ENCODE measurements at regions not wholly inside any gene's neighbourhood (a gene's known extent, or its start where the extent isn't known, plus 50 kb on each side); places are given as distances from the start of the nearest gene placed in this dataset.

DNA sequence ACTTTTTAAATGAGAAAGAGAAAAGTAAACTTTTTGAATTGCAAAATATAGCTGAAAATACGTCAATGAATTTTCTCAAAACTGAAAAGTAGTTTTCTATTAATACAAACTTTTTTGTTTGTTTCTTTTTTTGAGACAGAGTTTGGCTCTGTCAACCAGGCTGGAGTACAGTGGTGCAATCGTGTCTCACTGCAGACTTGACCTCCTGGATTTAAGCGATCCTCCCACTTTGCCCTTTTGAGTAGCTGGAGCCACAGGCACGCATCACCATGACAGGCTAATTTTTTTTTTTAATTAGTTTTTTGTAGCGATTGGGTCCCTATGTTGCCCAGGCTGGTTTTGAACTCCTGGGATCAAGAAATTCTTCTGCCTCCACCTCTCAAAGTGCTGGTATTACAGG, 610.4 kb downstream of the ELAVL2 start:
- Histone ChIP-seq H3F3A (ENCODE audit: control insufficient read depth, insufficient read depth) (no peaks in the 10 kb centered on the region), H3K36me3 (ENCODE audit: control insufficient read depth, low read length) (no peaks in the 10 kb centered on the region), H3K79me2 (ENCODE audit: control insufficient read depth, low read length) (no peaks in the 10 kb centered on the region), H3K27me3 (ENCODE audit: control insufficient read depth, low read length) (no peaks in the 10 kb centered on the region), H3K4me3 (ENCODE audit: low read length) (no peak overlapping the region), H4K20me1 (ENCODE audit: control insufficient read depth, insufficient read depth, low read depth, low read length) (no peaks in the 10 kb centered on the region), H3K9me3 (ENCODE audit: control insufficient read depth, insufficient read depth, low read length) (no peaks in the 10 kb centered on the region), H3K27ac (ENCODE audit: low read depth, low read length) (no peak overlapping the region), H3K4me2 (ENCODE audit: low read length) (no peak overlapping the region), H3K9me2 (replicated peaks; ENCODE audit: control insufficient read depth, low read length) (no peaks in the 10 kb centered on the region), H3K4me1 (ENCODE audit: control insufficient read depth, low read length) (no peaks in the 10 kb centered on the region)
- TF ChIP-seq EZH2phosphoT487 (IDR thresholded peaks at IDR 0.05; ENCODE audit: borderline replicate concordance, low read length), result no peak
- TF ChIP-seq, protein P1, sequence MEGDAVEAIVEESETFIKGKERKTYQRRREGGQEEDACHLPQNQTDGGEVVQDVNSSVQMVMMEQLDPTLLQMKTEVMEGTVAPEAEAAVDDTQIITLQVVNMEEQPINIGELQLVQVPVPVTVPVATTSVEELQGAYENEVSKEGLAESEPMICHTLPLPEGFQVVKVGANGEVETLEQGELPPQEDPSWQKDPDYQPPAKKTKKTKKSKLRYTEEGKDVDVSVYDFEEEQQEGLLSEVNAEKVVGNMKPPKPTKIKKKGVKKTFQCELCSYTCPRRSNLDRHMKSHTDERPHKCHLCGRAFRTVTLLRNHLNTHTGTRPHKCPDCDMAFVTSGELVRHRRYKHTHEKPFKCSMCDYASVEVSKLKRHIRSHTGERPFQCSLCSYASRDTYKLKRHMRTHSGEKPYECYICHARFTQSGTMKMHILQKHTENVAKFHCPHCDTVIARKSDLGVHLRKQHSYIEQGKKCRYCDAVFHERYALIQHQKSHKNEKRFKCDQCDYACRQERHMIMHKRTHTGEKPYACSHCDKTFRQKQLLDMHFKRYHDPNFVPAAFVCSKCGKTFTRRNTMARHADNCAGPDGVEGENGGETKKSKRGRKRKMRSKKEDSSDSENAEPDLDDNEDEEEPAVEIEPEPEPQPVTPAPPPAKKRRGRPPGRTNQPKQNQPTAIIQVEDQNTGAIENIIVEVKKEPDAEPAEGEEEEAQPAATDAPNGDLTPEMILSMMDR (IDR thresholded peaks at IDR 0.05; ENCODE audit: low read depth, low read length, poor library complexity, severe bottlenecking), result no peak

DNA sequence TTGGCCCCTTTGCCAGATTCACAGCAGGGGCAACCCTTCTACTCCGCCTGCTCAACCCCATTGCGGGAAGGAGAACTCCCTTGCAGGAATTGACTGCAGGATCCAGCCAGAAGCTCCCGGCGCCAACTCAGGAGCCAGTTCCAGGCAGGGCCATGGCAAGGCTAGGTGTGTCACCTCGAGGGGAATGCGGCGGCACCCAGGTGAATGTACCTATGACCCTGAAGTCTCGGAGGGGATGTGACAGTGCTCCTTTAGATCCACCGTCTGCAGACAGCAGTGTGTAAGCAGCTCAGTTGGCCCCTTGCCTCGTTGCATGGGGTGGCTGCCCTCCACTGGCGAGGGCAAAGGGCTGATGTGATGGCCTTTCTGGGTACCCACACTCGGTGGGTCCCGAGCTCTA, 606.6 kb downstream of the ELAVL2 start:
- no peaks in the 10 kb centered on the region for H3K36me3 ChIP-seq (ENCODE audit: control insufficient read depth, low read length)
- H3K27me3 ChIP-seq (ENCODE audit: control insufficient read depth, low read length), result no peaks in the 10 kb centered on the region
- H3K4me3 ChIP-seq (ENCODE audit: low read length), result no peak overlapping the region
- no peaks in the 10 kb centered on the region for H3K79me2 ChIP-seq (ENCODE audit: control insufficient read depth, low read length)
- no peak for TF ChIP-seq EZH2phosphoT487 (IDR thresholded peaks at IDR 0.05; ENCODE audit: borderline replicate concordance, low read length)
- TF ChIP-seq, protein P1 (IDR thresholded peaks at IDR 0.05; ENCODE audit: low read depth, low read length, poor library complexity, severe bottlenecking), result no peak
- no peaks in the 10 kb centered on the region for H4K20me1 ChIP-seq (ENCODE audit: control insufficient read depth, insufficient read depth, low read depth, low read length)
- no peaks in the 10 kb centered on the region for H3K9me2 ChIP-seq (replicated peaks; ENCODE audit: control insufficient read depth, low read length)
- no peaks in the 10 kb centered on the region for H3F3A ChIP-seq (ENCODE audit: control insufficient read depth, insufficient read depth)
- H3K4me2 ChIP-seq (ENCODE audit: low read length), result no peak overlapping the region
- no peak overlapping the region for H3K27ac ChIP-seq (ENCODE audit: low read depth, low read length)
- no peaks in the 10 kb centered on the region for H3K4me1 ChIP-seq (ENCODE audit: control insufficient read depth, low read length)
- H3K9me3 ChIP-seq (ENCODE audit: control insufficient read depth, insufficient read depth, low read length), result no peaks in the 10 kb centered on the region

GRCh38 chr9:23220171-23220570, 605.9 kb downstream of the ELAVL2 start:
- Histone ChIP-seq H3K27ac (ENCODE audit: low read depth, low read length) (no peak overlapping the region), H3K79me2 (ENCODE audit: control insufficient read depth, low read length) (no peaks in the 10 kb centered on the region), H3K9me3 (ENCODE audit: control insufficient read depth, insufficient read depth, low read length) (no peaks in the 10 kb centered on the region), H3K9me2 (replicated peaks; ENCODE audit: control insufficient read depth, low read length) (no peaks in the 10 kb centered on the region), H3K36me3 (ENCODE audit: control insufficient read depth, low read length) (no peaks in the 10 kb centered on the region), H4K20me1 (ENCODE audit: control insufficient read depth, insufficient read depth, low read depth, low read length) (no peaks in the 10 kb centered on the region), H3K4me1 (ENCODE audit: control insufficient read depth, low read length) (no peaks in the 10 kb centered on the region), H3K4me2 (ENCODE audit: low read length) (no peak overlapping the region), H3K4me3 (ENCODE audit: low read length) (no peak overlapping the region), H3K27me3 (ENCODE audit: control insufficient read depth, low read length) (no peaks in the 10 kb centered on the region), H3F3A (ENCODE audit: control insufficient read depth, insufficient read depth) (no peaks in the 10 kb centered on the region)
- TF ChIP-seq, protein P1 (IDR thresholded peaks at IDR 0.05; ENCODE audit: low read depth, low read length, poor library complexity, severe bottlenecking), result no peak
- TF ChIP-seq EZH2phosphoT487 (IDR thresholded peaks at IDR 0.05; ENCODE audit: borderline replicate concordance, low read length), result no peak

DNA sequence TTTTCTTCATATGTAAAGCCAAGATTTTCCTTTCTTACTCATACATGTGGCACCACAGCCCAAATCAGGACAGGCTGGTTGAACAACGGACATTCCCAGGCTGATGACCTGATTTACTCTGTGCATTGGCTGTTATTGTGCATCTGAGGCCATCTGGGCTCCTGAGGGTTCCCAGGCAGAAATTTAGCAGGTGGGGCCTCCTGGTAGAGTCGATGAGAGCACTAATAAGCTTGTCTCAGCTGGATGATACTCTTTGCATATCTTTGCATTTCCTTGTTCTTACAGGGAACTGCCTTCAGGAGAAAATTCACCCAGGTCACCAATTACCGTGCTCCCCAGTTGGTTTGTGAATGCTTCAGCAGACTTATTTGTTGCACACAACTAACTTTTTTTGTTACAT, 605.1 kb downstream of the ELAVL2 start:
- H3K27me3 ChIP-seq (ENCODE audit: control insufficient read depth, low read length), result no peaks in the 10 kb centered on the region
- H4K20me1 ChIP-seq (ENCODE audit: control insufficient read depth, insufficient read depth, low read depth, low read length), result no peaks in the 10 kb centered on the region
- no peaks in the 10 kb centered on the region for H3K79me2 ChIP-seq (ENCODE audit: control insufficient read depth, low read length)
- no peaks in the 10 kb centered on the region for H3F3A ChIP-seq (ENCODE audit: control insufficient read depth, insufficient read depth)
- TF ChIP-seq, protein P1 (IDR thresholded peaks at IDR 0.05; ENCODE audit: low read depth, low read length, poor library complexity, severe bottlenecking), result no peak
- no peak for TF ChIP-seq EZH2phosphoT487 (IDR thresholded peaks at IDR 0.05; ENCODE audit: borderline replicate concordance, low read length)
- no peak overlapping the region for H3K4me3 ChIP-seq (ENCODE audit: low read length)
- H3K9me2 ChIP-seq (replicated peaks; ENCODE audit: control insufficient read depth, low read length), result no peaks in the 10 kb centered on the region
- H3K9me3 ChIP-seq (ENCODE audit: control insufficient read depth, insufficient read depth, low read length), result no peaks in the 10 kb centered on the region
- no peaks in the 10 kb centered on the region for H3K36me3 ChIP-seq (ENCODE audit: control insufficient read depth, low read length)
- no peaks in the 10 kb centered on the region for H3K4me1 ChIP-seq (ENCODE audit: control insufficient read depth, low read length)
- no peak overlapping the region for H3K27ac ChIP-seq (ENCODE audit: low read depth, low read length)
- no peak overlapping the region for H3K4me2 ChIP-seq (ENCODE audit: low read length)

All from DOHH2 (cell line).